Neural cell (in vitro differentiated cells): ENCODE measurements at regions not wholly inside any gene's neighbourhood (a gene's known extent, or its start where the extent isn't known, plus 50 kb on each side); places are given as distances from the start of the nearest gene placed in this dataset.

Experiments
- H2AFZ ChIP-seq: fragments of 200-600, 300-800 bp; sonication (generic), shearing (Covaris generic); 2 replicates; pipeline ENCODE4 v1.6.0; 2014; ENCODE audit warnings: low read depth, mild to moderate bottlenecking, antibody characterized with exemption, low read length, moderate library complexity
- H3F3A ChIP-seq: fragments of 200-600 bp; shearing (Covaris generic); 2 replicates; pipeline ENCODE4 v1.6.1; 2016; ENCODE audit warnings: mild to moderate bottlenecking, moderate library complexity, mixed read lengths, antibody characterized with exemption, low read length; ENCODE audit not compliant: insufficient read depth, poor library complexity, severe bottlenecking
- H3K27ac ChIP-seq: fragments of 200-600, 300-800 bp; sonication (generic), shearing (Covaris generic); 2 replicates; pipeline ENCODE4 v1.5.1; 2014; ENCODE audit warnings: mild to moderate bottlenecking, low read length, moderate library complexity
- H3K27me3 ChIP-seq: fragments of 300-800, 200-600 bp; sonication (generic), shearing (Covaris generic); 2 replicates; pipeline ENCODE4 v1.6.0; 2014; ENCODE audit warnings: mild to moderate bottlenecking, low read depth, low read length, moderate library complexity; ENCODE audit not compliant: insufficient read depth
- H3K36me3 ChIP-seq: fragments of 300-800, 200-600 bp; sonication (generic), shearing (Covaris generic); 2 replicates; pipeline ENCODE4 v1.5.1; 2014; ENCODE audit warnings: mild to moderate bottlenecking, antibody characterized with exemption, low read length, moderate library complexity; ENCODE audit not compliant: insufficient read depth
- H3K4me2 ChIP-seq: fragments of 300-800, 200-600 bp; sonication (generic), shearing (Covaris generic); 2 replicates; pipeline ENCODE4 v1.6.0; 2014; ENCODE audit warnings: mild to moderate bottlenecking, low read length
- H3K4me3 ChIP-seq: fragments of 300-800, 200-600 bp; sonication (generic), shearing (Covaris generic); 2 replicates; pipeline ENCODE4 v1.5.1; 2014; ENCODE audit warnings: mild to moderate bottlenecking, low read length, moderate library complexity
- H3K79me2 ChIP-seq: fragments of 200-600 bp; shearing (Covaris generic); replicated peaks from 2 replicates; pipeline ENCODE4 v1.6.0; 2014; ENCODE audit warnings: mild to moderate bottlenecking, low read length, moderate library complexity; ENCODE audit not compliant: insufficient read depth
- H3K9ac ChIP-seq: fragments of 300-800, 200-600 bp; sonication (generic), shearing (Covaris generic); 2 replicates; pipeline ENCODE4 v1.6.1; 2016; ENCODE audit warnings: mild to moderate bottlenecking, low read length, mixed read lengths
- H3K9me2 ChIP-seq: fragments of 200-600 bp; shearing (Covaris generic); 2 replicates; pipeline ENCODE4 v1.6.1; 2016; ENCODE audit warnings: mild to moderate bottlenecking, low read length, mixed read lengths; ENCODE audit not compliant: insufficient read depth
- H3K9me3 ChIP-seq: fragments of 200-600, 300-800 bp; sonication (generic), shearing (Covaris generic); 2 replicates; pipeline ENCODE4 v1.6.1; 2016; ENCODE audit warnings: mild to moderate bottlenecking, mixed run types, low read length, moderate library complexity, mixed read lengths
- H4K20me1 ChIP-seq: fragments of 200-600 bp; shearing (Covaris generic); 2 replicates; pipeline ENCODE4 v1.6.1; 2016; ENCODE audit warnings: mild to moderate bottlenecking, mixed run types; ENCODE audit not compliant: insufficient read depth
- EP300 ChIP-seq: fragments of 450-650 bp; conservative IDR thresholded peaks from 2 replicates; pipeline ENCODE4 v1.6.1; 2014; ENCODE audit warnings: antibody characterized with exemption, mild to moderate bottlenecking, moderate library complexity; ENCODE audit not compliant: poor library complexity, severe bottlenecking
- EZH2 ChIP-seq: fragments of 200-600, 300-800 bp; shearing (Covaris generic), sonication (generic); IDR thresholded peaks from 2 replicates; pipeline ENCODE4 v1.6.1; 2014; ENCODE audit warnings: antibody characterized with exemption, low read length, borderline replicate concordance, mild to moderate bottlenecking; ENCODE audit not compliant: insufficient read depth, poor library complexity, severe bottlenecking
- MXI1 ChIP-seq: fragments of 450-650 bp; conservative IDR thresholded peaks from 2 replicates; pipeline ENCODE4 v1.6.1; 2014; ENCODE audit warnings: antibody characterized with exemption, mild to moderate bottlenecking; ENCODE audit not compliant: poor library complexity, severe bottlenecking
- POLR2AphosphoS5 ChIP-seq: IDR thresholded peaks from 2 replicates; pipeline ENCODE4 v1.6.1; 2012
- RAD21 ChIP-seq: fragments of 450-650 bp; conservative IDR thresholded peaks from 2 replicates; pipeline ENCODE4 v1.6.1; 2014; ENCODE audit warnings: antibody characterized with exemption, mild to moderate bottlenecking, moderate library complexity
- SMC3 ChIP-seq: fragments of 450-650 bp; conservative IDR thresholded peaks from 2 replicates; pipeline ENCODE4 v1.6.1; 2014; ENCODE audit warnings: antibody characterized with exemption, mild to moderate bottlenecking, moderate library complexity; ENCODE audit not compliant: poor library complexity
- TAF1 ChIP-seq: IDR thresholded peaks from 2 replicates; pipeline ENCODE4 v1.6.1; 2012; ENCODE audit warnings: low read depth
- TF ChIP-seq, protein P1 (sequence below): fragments of 450-650 bp; IDR thresholded peaks from 2 replicates; pipeline ENCODE4 v1.5.1; 2014; ENCODE audit warnings: antibody characterized with exemption, mild to moderate bottlenecking, moderate library complexity; ENCODE audit not compliant: poor library complexity, severe bottlenecking
- TF ChIP-seq, protein P2 (sequence below): IDR thresholded peaks from 2 replicates; pipeline ENCODE4 v1.6.1; 2012; ENCODE audit warnings: borderline replicate concordance

DNA sequence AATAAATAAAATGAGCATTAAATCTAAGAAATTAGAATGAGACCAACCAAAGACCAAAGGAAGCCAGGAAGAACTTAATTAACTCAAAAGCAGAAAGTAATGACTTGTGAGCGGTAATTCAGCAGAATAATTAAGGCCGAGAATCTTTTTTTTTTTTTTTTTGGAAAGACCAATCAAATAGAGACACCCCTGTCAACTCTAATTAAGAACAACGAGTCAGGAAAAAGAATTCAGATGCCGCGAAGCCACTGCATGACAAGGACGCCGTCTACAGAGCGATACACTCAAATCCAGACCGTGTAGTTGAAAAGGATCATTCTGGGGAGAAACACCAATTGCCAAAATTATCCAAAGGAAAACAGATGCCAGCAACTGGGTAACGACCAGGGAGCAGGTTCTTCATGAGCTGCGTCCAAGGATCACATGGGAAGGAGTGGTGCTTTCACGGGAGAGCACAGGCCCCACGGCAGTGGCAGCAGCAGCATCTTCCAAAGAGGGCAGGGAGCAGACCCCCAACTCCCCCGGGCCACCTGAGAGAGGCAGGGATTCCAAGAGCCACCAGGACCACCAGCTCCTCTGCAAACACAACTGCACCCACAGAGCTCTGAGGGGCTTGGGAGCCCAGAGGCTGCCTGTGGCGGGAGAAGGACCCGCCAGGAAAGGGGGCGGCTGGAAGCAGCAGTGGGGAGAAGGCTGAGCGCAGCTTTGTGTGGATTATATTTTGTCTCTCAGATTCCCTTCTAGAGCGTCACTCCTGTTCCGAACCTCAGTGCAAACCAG is 469.8 kb downstream of the BRD1 start:
- Histone ChIP-seq H4K20me1 (no peaks in the 10 kb centered on the region), H3K9me3 (no peaks in the 10 kb centered on the region)
- no peak for TF ChIP-seq EZH2
- no peak for TF ChIP-seq POLR2AphosphoS5
- no peak for TF ChIP-seq SMC3
- TF ChIP-seq, protein P1, sequence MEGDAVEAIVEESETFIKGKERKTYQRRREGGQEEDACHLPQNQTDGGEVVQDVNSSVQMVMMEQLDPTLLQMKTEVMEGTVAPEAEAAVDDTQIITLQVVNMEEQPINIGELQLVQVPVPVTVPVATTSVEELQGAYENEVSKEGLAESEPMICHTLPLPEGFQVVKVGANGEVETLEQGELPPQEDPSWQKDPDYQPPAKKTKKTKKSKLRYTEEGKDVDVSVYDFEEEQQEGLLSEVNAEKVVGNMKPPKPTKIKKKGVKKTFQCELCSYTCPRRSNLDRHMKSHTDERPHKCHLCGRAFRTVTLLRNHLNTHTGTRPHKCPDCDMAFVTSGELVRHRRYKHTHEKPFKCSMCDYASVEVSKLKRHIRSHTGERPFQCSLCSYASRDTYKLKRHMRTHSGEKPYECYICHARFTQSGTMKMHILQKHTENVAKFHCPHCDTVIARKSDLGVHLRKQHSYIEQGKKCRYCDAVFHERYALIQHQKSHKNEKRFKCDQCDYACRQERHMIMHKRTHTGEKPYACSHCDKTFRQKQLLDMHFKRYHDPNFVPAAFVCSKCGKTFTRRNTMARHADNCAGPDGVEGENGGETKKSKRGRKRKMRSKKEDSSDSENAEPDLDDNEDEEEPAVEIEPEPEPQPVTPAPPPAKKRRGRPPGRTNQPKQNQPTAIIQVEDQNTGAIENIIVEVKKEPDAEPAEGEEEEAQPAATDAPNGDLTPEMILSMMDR = no peak
- no peak for TF ChIP-seq EP300
- TF ChIP-seq, protein P2, sequence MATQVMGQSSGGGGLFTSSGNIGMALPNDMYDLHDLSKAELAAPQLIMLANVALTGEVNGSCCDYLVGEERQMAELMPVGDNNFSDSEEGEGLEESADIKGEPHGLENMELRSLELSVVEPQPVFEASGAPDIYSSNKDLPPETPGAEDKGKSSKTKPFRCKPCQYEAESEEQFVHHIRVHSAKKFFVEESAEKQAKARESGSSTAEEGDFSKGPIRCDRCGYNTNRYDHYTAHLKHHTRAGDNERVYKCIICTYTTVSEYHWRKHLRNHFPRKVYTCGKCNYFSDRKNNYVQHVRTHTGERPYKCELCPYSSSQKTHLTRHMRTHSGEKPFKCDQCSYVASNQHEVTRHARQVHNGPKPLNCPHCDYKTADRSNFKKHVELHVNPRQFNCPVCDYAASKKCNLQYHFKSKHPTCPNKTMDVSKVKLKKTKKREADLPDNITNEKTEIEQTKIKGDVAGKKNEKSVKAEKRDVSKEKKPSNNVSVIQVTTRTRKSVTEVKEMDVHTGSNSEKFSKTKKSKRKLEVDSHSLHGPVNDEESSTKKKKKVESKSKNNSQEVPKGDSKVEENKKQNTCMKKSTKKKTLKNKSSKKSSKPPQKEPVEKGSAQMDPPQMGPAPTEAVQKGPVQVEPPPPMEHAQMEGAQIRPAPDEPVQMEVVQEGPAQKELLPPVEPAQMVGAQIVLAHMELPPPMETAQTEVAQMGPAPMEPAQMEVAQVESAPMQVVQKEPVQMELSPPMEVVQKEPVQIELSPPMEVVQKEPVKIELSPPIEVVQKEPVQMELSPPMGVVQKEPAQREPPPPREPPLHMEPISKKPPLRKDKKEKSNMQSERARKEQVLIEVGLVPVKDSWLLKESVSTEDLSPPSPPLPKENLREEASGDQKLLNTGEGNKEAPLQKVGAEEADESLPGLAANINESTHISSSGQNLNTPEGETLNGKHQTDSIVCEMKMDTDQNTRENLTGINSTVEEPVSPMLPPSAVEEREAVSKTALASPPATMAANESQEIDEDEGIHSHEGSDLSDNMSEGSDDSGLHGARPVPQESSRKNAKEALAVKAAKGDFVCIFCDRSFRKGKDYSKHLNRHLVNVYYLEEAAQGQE = no peak
- no peak for TF ChIP-seq TAF1
- no peak for TF ChIP-seq MXI1

DNA sequence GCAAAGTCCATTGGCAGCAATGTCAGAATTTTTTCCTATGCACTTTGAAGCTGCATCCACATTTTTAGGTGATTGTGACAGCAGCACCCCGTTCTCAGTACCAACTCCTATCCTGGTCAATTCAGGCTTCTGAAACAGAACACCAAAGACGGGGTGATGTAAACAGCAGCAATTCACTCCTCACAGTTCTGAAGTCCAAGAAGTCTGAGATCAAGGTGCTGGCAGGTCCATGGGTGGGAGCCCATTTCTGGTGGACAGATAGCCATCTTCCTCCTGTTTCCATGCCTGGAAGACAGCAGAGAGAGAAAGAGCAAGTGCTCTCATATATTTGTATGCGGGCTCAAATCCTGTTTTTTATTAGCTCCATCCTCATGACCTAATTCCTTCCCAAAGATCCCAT is 471.2 kb downstream of the BRD1 start:
- no peaks in the 10 kb centered on the region for H3K36me3 ChIP-seq
- no peak overlapping the region for H2AFZ ChIP-seq
- H3K27me3 ChIP-seq = no peaks in the 10 kb centered on the region
- H3K4me3 ChIP-seq = no peak overlapping the region
- H3K9me3 ChIP-seq = no peaks in the 10 kb centered on the region
- no peak overlapping the region for H3K4me2 ChIP-seq
- H4K20me1 ChIP-seq = no peaks in the 10 kb centered on the region
- no peak overlapping the region for H3K9ac ChIP-seq
- no peaks in the 10 kb centered on the region for H3K79me2 ChIP-seq
- no peaks in the 10 kb centered on the region for H3F3A ChIP-seq
- H3K9me2 ChIP-seq = no peaks in the 10 kb centered on the region
- H3K27ac ChIP-seq = no peak overlapping the region
- TF ChIP-seq EZH2 (no peak), MXI1 (no peak), POLR2AphosphoS5 (no peak), RAD21 (no peak), SMC3 (no peak), EP300 (no peak), TAF1 (no peak)
- TF ChIP-seq, protein P2 = no peak
- TF ChIP-seq, protein P1 = no peak

More for the DNA sequence above, 469.8 kb downstream of the BRD1 start:
- Histone ChIP-seq H3K79me2 (no peaks in the 10 kb centered on the region), H3K4me2 (no peak overlapping the region), H3K27me3 (no peaks in the 10 kb centered on the region), H3K27ac (no peak overlapping the region), H3K9ac (no peak overlapping the region), H3K4me3 (no peak overlapping the region), H3K36me3 (no peaks in the 10 kb centered on the region), H2AFZ (no peak overlapping the region), H3F3A (no peaks in the 10 kb centered on the region), H3K9me2 (no peaks in the 10 kb centered on the region)
